T-helper 17 cell (primary cell): ENCODE measurements at regions not wholly inside any gene's neighbourhood (a gene's known extent, or its start where the extent isn't known, plus 50 kb on each side); places are given as distances from the start of the nearest gene placed in this dataset.

Experiments
- ATAC-seq: fragments of 150-1000 bp; cut with Tn5 transposase; 2 replicates; pipeline ENCODE4 v1.10.0; 2021; ENCODE audit warnings: mild to moderate bottlenecking, moderate library complexity
- DNase-seq, 3 donors: peaks; one replicate each; pipeline versions ENCODE4 v3.0.0 to v3.0.0-alpha.2; 2020 to 2021
- H3K9me3 ChIP-seq: one replicate; pipeline ENCODE4 v1.7.0; 2013; ENCODE audit warnings: low read length, mild to moderate bottlenecking; ENCODE audit not compliant: control insufficient read depth, poor library complexity, severe bottlenecking
- H3K27ac Mint-ChIP-seq: one replicate; pipeline ENCODE4 v1.8.0; 2022; ENCODE audit warnings: mild to moderate bottlenecking, moderate library complexity, mixed read lengths
- H3K27me3 Mint-ChIP-seq: one replicate; pipeline ENCODE4 v1.8.0; 2022; ENCODE audit warnings: mixed read lengths
- H3K36me3 Mint-ChIP-seq: one replicate; pipeline ENCODE4 v1.8.0; 2022; ENCODE audit warnings: low read depth, mixed read lengths
- H3K4me1 Mint-ChIP-seq: one replicate; pipeline ENCODE4 v1.8.0; 2022; ENCODE audit warnings: mild to moderate bottlenecking, mixed read lengths
- H3K4me3 Mint-ChIP-seq: one replicate; pipeline ENCODE4 v1.8.0; 2022; ENCODE audit warnings: mild to moderate bottlenecking, moderate library complexity, mixed read lengths

DNA sequence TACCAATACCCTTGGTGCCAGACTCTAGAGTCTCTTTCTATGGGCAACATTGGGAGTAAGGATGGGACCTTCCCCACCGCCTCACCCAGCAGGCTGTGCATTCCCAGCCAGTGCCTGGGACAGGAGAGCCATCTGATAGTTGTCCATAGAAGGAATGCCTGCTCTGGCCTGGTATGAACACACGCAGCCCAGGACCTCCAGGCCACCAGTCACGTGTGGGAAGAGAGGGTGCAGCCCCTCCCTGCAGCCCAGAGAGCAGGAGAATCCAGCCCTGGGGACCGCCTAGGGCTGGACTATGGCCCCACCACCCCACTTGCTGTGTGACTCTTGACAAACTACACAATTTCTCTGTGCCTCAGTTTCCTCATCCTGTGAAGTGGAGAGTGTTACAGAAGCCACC lies 52.5 kb upstream of the ID2 start:
- peaks cover 7% of the 10 kb centered on the region for H3K27me3 Mint-ChIP-seq
- H3K4me3 Mint-ChIP-seq: no peak overlapping the region
- H3K27ac Mint-ChIP-seq: no peak overlapping the region
- peaks cover 15% of the 10 kb centered on the region for H3K4me1 Mint-ChIP-seq
- no peaks in the 10 kb centered on the region for H3K36me3 Mint-ChIP-seq
- ATAC-seq (no peak), DNase-seq (no peak)
- H3K9me3 ChIP-seq: no peaks in the 10 kb centered on the region

DNA sequence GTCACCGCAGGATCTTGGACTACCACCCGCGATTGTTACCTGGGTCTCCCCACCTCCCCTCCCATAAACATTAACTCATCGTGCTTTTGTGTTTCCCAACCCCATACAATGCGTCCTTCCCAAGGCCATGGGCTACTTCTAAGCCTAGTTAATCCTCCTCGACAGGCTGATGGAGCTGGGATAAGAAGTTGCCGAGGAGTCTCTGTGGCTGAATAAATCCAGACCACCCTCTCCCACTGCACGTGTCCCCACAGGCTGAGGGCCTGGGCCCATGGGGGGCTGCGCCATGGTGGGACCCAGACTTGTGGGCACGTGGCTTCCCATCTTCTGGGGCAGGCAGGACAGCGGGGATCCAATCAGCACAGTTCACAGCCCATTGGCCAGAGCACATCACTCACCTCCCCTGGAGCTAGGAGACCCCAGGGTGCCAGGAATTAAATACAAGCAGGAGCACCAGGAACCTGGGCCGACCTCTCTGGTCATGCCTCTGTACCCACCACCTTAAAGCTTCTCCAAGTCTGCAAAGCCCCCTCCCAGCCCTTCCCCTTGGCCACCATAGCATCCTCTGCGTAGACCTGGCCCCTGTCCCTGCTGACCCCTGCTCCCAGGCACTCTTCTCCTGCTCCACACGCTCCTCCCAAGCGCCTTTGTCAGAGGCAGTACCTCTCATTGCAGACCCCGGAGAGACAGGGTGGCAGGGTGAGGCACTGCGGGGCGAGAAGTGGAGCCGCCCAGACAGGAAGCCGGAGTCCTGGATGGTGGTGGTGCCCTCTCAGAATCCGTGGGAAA lies 51.0 kb upstream of the ID2 start:
- Mint-ChIP-seq H3K4me3 (no peak overlapping the region), H3K36me3 (no peaks in the 10 kb centered on the region), H3K27ac (no peak overlapping the region), H3K4me1 (peaks cover 16% of the 10 kb centered on the region), H3K27me3 (peaks cover 12% of the 10 kb centered on the region)
- no peak for DNase-seq
- H3K9me3 ChIP-seq: no peaks in the 10 kb centered on the region
- ATAC-seq: no peak

DNA sequence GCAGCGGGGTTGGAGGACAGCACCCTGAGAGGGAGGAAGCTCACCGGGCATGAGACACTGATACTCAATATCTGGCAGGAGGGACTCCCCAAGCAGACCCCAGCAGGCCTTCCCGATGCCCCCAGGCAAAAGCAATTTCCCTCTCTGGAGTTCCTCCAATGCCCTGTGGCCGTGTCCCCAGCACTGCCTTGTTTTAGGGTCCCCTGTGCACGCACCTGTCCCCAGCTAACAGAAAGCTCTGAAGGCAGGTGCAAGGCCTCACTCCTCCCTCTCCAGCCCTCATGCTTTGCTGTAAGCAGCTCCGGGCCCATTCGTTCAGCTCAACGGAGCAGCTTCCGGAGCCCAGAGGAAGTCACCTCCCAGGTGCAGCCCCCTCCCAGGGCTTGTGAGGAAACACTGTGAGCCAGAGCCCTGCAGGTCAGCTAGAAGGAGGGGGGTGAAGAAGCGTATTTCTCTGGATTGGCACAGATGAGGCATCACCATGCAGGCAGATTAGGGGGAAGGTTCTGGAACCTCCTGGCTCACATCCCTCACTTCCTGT lies 50.3 kb upstream of the ID2 start:
- H3K27me3 Mint-ChIP-seq: peaks cover 12% of the 10 kb centered on the region
- no peak overlapping the region for H3K27ac Mint-ChIP-seq
- H3K4me3 Mint-ChIP-seq: no peak overlapping the region
- no peak for DNase-seq
- H3K36me3 Mint-ChIP-seq: no peaks in the 10 kb centered on the region
- ATAC-seq: no peak
- peaks cover 16% of the 10 kb centered on the region for H3K4me1 Mint-ChIP-seq
- H3K9me3 ChIP-seq: no peaks in the 10 kb centered on the region
